Sigmoid colon (tissue), 6 donors: ENCODE measurements at regions not wholly inside any gene's neighbourhood (a gene's known extent, or its start where the extent isn't known, plus 50 kb on each side); places are given as distances from the start of the nearest gene placed in this dataset.

Source experiments
- DNase-seq: peaks from one replicate; pipeline ENCODE4 v3.0.0-alpha.2; 2019
- H3K27ac ChIP-seq, 4 donors: fragments of 200-600 bp; sonication (generic); one replicate each; pipeline ENCODE4 v1.5.1; 2016 to 2019; ENCODE audit warnings: mild to moderate bottlenecking in 1 of 4
- H3K27me3 ChIP-seq, 3 donors: fragments of 200-600 bp; sonication (generic); one replicate each; pipeline ENCODE4 v1.5.1; 2019; ENCODE audit warnings: mild to moderate bottlenecking in 1 of 3
- H3K36me3 ChIP-seq, 4 donors: fragments of 200-600 bp; sonication (generic); one replicate each; pipeline ENCODE4 v1.5.1; 2016 to 2019
- H3K4me1 ChIP-seq, 4 donors: fragments of 200-600 bp; sonication (generic); one replicate each; pipeline ENCODE4 v1.5.1; 2017 to 2019
- H3K4me3 ChIP-seq, 4 donors: fragments of 200-600 bp; sonication (generic); one replicate each; pipeline ENCODE4 v1.5.1; 2017 to 2019; ENCODE audit warnings: mild to moderate bottlenecking in 2 of 4, moderate library complexity in 1 of 4
- H3K9me3 ChIP-seq, 4 donors: fragments of 200-600 bp in 3 of 4; sonication (generic) in 3 of 4; one replicate each; pipeline versions ENCODE4 v1.5.1 to v1.6.1; 2013 to 2019
- EP300 ChIP-seq, 4 donors: sonication (generic); formaldehyde crosslinking; IDR thresholded peaks; one replicate each; pipeline ENCODE4 v1.6.1; 2017; ENCODE audit warnings: antibody characterized with exemption in 4 of 4
- POLR2A ChIP-seq, 2 donors: fragments of 450-650 bp; IDR thresholded peaks; one replicate each; pipeline ENCODE4 v1.6.1; 2016; ENCODE audit warnings: antibody characterized with exemption in 2 of 2, mild to moderate bottlenecking in 2 of 2, moderate library complexity in 2 of 2
- POLR2AphosphoS5 ChIP-seq, 4 donors: sonication (generic); formaldehyde crosslinking; IDR thresholded peaks; one replicate each; pipeline ENCODE4 v1.6.1; 2017; ENCODE audit warnings: antibody characterized with exemption in 4 of 4
- WGBS, 2 donors: extraction: QIAGEN DNeasy Blood & Tissue Kit; methylation state at CpG; one replicate each; pipeline ENCODE4 v1.1.7; 2013; 5-methylcytosine and 5-hydroxymethylcytosine counted together
- intact Hi-C: fragments of 100-400 bp; cut with DNase I; formaldehyde crosslinking; loops from one replicate; pipeline ENCODE4 v1.15.1; 2023
- TF ChIP-seq, protein P1 (sequence below), 4 experiments: fragments of 450-650 bp in 3 of 4; fragments of 200-600 bp in 1 of 4; IDR thresholded peaks; one replicate each; pipeline ENCODE4 v1.5.1; 2016 to 2019; ENCODE audit warnings: antibody characterized with exemption in 4 of 4, mild to moderate bottlenecking in 3 of 4, moderate library complexity in 2 of 4
- donor health status: healthy with polysubstance abuse.
- donor health status: healthy.

DNA sequence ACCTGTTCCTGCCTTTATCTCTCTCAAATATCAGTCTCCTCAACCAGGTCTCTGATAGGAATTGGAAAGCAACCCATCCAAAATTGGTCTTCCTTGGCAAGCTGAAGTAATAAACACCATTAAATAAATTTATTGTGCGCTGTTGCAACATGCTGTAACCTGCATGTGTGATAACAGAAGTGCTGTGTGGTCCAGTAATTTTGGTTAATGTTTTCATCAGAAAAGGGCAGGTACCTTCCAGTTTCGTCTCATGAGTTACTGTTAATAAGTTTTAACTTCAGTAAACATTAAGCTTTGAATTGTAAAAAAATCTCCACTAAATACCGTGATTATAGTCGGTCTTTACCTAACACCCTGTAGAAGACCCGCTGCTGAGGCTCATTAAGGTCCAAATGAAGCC, 624.7 kb downstream of the TNS3 start:
- WGBS, 2 donors: 43 to 78% methylated on average over 5 of the region's 5 CpGs
- no peak for DNase-seq
- H3K4me3 ChIP-seq: no peak overlapping the region
- H3K27me3 ChIP-seq: no peaks in the 10 kb centered on the region
- no peak overlapping the region for H3K27ac ChIP-seq
- no peaks in the 10 kb centered on the region for H3K9me3 ChIP-seq
- intact Hi-C loops: no loop called here
- TF ChIP-seq EP300 (IDR thresholded peaks at IDR 0.05): no peak
- no peak for TF ChIP-seq POLR2A (IDR thresholded peaks at IDR 0.05)
- TF ChIP-seq POLR2AphosphoS5 (IDR thresholded peaks at IDR 0.05): no peak
- TF ChIP-seq, protein P1, sequence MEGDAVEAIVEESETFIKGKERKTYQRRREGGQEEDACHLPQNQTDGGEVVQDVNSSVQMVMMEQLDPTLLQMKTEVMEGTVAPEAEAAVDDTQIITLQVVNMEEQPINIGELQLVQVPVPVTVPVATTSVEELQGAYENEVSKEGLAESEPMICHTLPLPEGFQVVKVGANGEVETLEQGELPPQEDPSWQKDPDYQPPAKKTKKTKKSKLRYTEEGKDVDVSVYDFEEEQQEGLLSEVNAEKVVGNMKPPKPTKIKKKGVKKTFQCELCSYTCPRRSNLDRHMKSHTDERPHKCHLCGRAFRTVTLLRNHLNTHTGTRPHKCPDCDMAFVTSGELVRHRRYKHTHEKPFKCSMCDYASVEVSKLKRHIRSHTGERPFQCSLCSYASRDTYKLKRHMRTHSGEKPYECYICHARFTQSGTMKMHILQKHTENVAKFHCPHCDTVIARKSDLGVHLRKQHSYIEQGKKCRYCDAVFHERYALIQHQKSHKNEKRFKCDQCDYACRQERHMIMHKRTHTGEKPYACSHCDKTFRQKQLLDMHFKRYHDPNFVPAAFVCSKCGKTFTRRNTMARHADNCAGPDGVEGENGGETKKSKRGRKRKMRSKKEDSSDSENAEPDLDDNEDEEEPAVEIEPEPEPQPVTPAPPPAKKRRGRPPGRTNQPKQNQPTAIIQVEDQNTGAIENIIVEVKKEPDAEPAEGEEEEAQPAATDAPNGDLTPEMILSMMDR (IDR thresholded peaks at IDR 0.05): no peak
- H3K36me3 ChIP-seq: no peaks in the 10 kb centered on the region
- no peaks in the 10 kb centered on the region for H3K4me1 ChIP-seq

DNA sequence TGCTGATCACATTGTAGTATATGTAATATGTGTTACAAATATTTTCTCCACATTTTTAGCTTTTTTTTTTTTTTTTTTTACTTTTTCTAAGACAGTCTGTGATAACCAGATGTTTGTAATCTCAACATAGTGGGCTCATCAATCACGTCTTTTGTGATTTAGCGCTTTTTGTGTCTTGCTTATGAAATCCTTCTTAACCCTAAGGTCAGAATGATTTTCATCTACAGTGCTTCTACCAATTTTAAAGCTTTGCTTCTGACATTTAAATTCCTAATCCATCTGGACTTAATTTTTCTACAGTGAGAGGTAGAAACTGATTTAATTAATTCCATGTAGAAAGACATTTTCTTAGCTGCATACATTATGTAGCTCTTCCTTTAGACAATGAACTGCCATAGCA, 626.4 kb downstream of the TNS3 start:
- no peaks in the 10 kb centered on the region for H3K4me1 ChIP-seq
- no peak for DNase-seq
- H3K36me3 ChIP-seq: no peaks in the 10 kb centered on the region
- H3K27ac ChIP-seq: no peak overlapping the region
- H3K9me3 ChIP-seq: no peaks in the 10 kb centered on the region
- WGBS, 2 donors: 91 to 95% methylated on average over 2 of the region's 2 CpGs
- no peak overlapping the region for H3K4me3 ChIP-seq
- intact Hi-C loops: no loop called here
- TF ChIP-seq, protein P1 (IDR thresholded peaks at IDR 0.05): no peak
- TF ChIP-seq POLR2A (IDR thresholded peaks at IDR 0.05): no peak
- no peak for TF ChIP-seq POLR2AphosphoS5 (IDR thresholded peaks at IDR 0.05)
- TF ChIP-seq EP300 (IDR thresholded peaks at IDR 0.05): no peak
- no peaks in the 10 kb centered on the region for H3K27me3 ChIP-seq

DNA sequence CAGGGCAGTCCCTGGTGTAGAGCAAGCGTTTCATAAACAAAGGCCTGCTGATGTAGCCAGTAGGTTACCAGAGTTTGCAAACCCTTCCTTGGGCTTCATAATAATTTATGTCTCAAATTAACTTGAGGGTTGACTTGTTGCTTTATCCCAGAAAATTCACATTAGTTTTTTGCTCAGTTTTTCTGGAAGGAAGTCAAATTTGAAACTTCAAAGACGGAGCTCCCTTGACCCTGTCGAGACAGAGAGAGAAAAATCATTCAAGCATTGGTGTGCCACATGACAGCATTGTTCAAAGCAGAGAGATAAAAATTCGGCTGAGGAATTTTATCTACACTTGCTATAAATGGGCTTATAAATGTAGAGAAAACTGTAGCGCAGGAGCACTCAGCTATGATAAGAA, 627.7 kb downstream of the TNS3 start:
- WGBS, 2 donors: 61 to 66% methylated on average over 5 of the region's 5 CpGs
- H3K4me1 ChIP-seq: peaks cover 0 to under 1% (median 0%) of the 10 kb centered on the region in 4 donors
- DNase-seq: no peak
- H3K4me3 ChIP-seq: no peak overlapping the region
- H3K27ac ChIP-seq: no peak overlapping the region
- no peaks in the 10 kb centered on the region for H3K9me3 ChIP-seq
- H3K36me3 ChIP-seq: no peaks in the 10 kb centered on the region
- H3K27me3 ChIP-seq: no peaks in the 10 kb centered on the region
- intact Hi-C loops: no loop called here
- TF ChIP-seq, protein P1 (IDR thresholded peaks at IDR 0.05): no peak
- TF ChIP-seq EP300 (IDR thresholded peaks at IDR 0.05) (no peak), POLR2AphosphoS5 (IDR thresholded peaks at IDR 0.05) (no peak), POLR2A (IDR thresholded peaks at IDR 0.05) (no peak)

DNA sequence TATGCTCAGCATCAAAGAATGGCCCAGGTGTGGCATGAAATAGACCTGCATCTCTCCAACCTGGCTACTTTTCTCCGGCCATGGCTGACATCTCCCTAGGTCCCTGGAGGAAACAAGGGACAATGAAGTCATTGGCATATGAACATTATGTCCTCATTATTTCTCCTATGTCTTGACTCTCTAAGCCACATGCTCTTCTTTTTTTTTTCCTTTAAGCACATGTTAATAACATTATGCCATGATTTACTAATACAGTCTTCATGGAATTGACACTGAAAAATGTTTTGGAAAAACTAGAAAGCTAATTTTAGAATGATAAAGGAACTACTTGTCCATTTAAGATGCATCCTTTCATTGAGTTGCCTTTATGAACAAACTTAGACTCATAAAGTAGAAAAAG, 628.9 kb downstream of the TNS3 start:
- H3K9me3 ChIP-seq: no peaks in the 10 kb centered on the region
- intact Hi-C loops: no loop called here
- WGBS, 2 donors: 88 to 92% methylated on average over 1 of the region's 1 CpG
- H3K27me3 ChIP-seq: no peaks in the 10 kb centered on the region
- H3K36me3 ChIP-seq: no peaks in the 10 kb centered on the region
- no peak overlapping the region for H3K4me3 ChIP-seq
- no peak overlapping the region for H3K27ac ChIP-seq
- DNase-seq: no peak
- TF ChIP-seq, protein P1 (IDR thresholded peaks at IDR 0.05): no peak
- no peak for TF ChIP-seq POLR2AphosphoS5 (IDR thresholded peaks at IDR 0.05)
- TF ChIP-seq POLR2A (IDR thresholded peaks at IDR 0.05): no peak
- no peak for TF ChIP-seq EP300 (IDR thresholded peaks at IDR 0.05)
- peaks cover 0 to 4% (median 0%) of the 10 kb centered on the region in 4 donors for H3K4me1 ChIP-seq

DNA sequence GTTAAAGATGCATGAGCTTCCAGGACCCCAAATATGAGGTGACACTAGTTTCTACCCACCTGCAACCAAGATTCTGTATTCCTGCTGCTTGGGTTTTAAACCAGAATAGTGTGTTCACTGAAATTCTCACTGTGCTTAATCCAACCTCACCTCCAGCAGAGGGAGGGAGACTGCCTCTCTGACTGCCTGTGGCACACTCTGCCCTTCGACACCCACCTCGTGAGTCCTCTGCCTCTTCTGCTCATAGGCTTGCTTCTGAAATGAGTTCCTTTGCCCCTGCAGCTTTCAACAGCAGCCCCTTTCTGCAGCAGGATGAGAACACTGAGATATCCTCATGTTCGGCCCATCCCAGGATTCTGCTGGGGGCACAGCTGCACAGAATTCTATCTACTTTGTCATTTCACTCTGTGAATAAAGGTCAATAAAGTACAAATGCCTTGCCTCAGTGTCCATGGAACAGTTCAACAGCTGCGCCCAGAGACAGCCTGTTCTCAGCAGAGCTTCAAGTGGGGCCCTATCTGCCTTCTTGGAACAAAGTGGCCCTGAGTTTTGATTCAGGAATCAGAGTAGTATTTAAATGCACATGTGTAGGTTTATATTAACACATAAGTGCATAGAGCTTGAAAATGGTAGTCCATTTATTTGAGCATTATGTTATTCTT, 632.5 kb downstream of the TNS3 start:
- H3K36me3 ChIP-seq: no peaks in the 10 kb centered on the region
- H3K4me3 ChIP-seq: no peak overlapping the region
- WGBS, 2 donors: 71 to 83% methylated on average over 4 of the region's 4 CpGs
- no peak overlapping the region for H3K27ac ChIP-seq
- TF ChIP-seq POLR2A (IDR thresholded peaks at IDR 0.05): no peak
- no peak for TF ChIP-seq EP300 (IDR thresholded peaks at IDR 0.05)
- TF ChIP-seq POLR2AphosphoS5 (IDR thresholded peaks at IDR 0.05): no peak
- TF ChIP-seq, protein P1 (IDR thresholded peaks at IDR 0.05): no peak
- no peaks in the 10 kb centered on the region for H3K9me3 ChIP-seq
- no peak for DNase-seq
- no peaks in the 10 kb centered on the region for H3K27me3 ChIP-seq
- peaks cover 0 to 4% (median 0%) of the 10 kb centered on the region in 4 donors for H3K4me1 ChIP-seq
- intact Hi-C loops: no loop called here
